PC-3 (cell line): ENCODE measurements at regions not wholly inside any gene's neighbourhood (a gene's known extent, or its start where the extent isn't known, plus 50 kb on each side); places are given as distances from the start of the nearest gene placed in this dataset.

Source experiments
- ATAC-seq: fragments of 200-7000 bp; cut with Tn5 transposase; 2 replicates; pipeline ENCODE4 v1.9.1; 2020; ENCODE audit warnings: mild to moderate bottlenecking, moderate library complexity
- BruUV-seq: library from RNA; stranded (reverse); fragments of 400-500 nt; replicated peaks from 2 replicates; lab custom pipeline; 2021; lab: Mats Ljungman, UMichigan
- CTCF ChIA-PET: fragments of 300-600 bp; sonication (Branson Sonifier 250); formaldehyde crosslinking; loops from one replicate; lab custom pipeline; 2022; ENCODE audit warnings: antibody characterized with exemption; lab: Charles Lee
- POLR2A ChIA-PET: fragments of 300-600 bp; sonication (Branson Sonifier 250); formaldehyde crosslinking; loops from one replicate; lab custom pipeline; 2022; ENCODE audit warnings: antibody characterized with exemption; ENCODE audit not compliant: unreplicated experiment; lab: Charles Lee
- DNase-seq: peaks from one replicate; pipeline ENCODE4 v3.0.0-alpha.2; 2015
- H2AFZ ChIP-seq: fragments of 300-600 bp; sonication (generic); 2 replicates; pipeline ENCODE4 v1.6.0; 2016; ENCODE audit warnings: antibody characterized with exemption, low read length
- H3F3A ChIP-seq: fragments of 300-600 bp; sonication (generic); one replicate; pipeline ENCODE4 v1.6.0; 2017; ENCODE audit warnings: antibody characterized with exemption, low read length, control low read depth, mild to moderate bottlenecking; ENCODE audit not compliant: unreplicated experiment
- H3K27ac ChIP-seq: fragments of 300-600 bp; sonication (generic); 2 replicates; pipeline ENCODE4 v1.5.1; 2016; ENCODE audit warnings: mild to moderate bottlenecking, low read length
- H3K27me3 ChIP-seq: fragments of 300-600 bp; sonication (generic); 2 replicates; pipeline ENCODE4 v1.6.1; 2016; ENCODE audit warnings: low read length, mixed read lengths
- H3K36me3 ChIP-seq: fragments of 300-600 bp; sonication (generic); 2 replicates; pipeline ENCODE4 v1.6.1; 2016; ENCODE audit warnings: low read depth, mixed run types, low read length, mixed read lengths
- H3K4me1 ChIP-seq: fragments of 300-600 bp; sonication (generic); 2 replicates; pipeline ENCODE4 v1.5.1; 2016; ENCODE audit warnings: low read length; ENCODE audit not compliant: insufficient read depth
- H3K4me2 ChIP-seq: fragments of 300-600 bp; sonication (generic); 2 replicates; pipeline ENCODE4 v1.6.0; 2016; ENCODE audit warnings: low read length
- H3K4me3 ChIP-seq: fragments of 300-600 bp; sonication (generic); 2 replicates; pipeline ENCODE4 v1.5.1; 2016; ENCODE audit warnings: mild to moderate bottlenecking, low read length, mixed read lengths
- H3K79me2 ChIP-seq: fragments of 300-600 bp; sonication (generic); 2 replicates; pipeline ENCODE4 v1.6.1; 2017; ENCODE audit warnings: low read length, mixed read lengths
- H3K9ac ChIP-seq: fragments of 300-600 bp; sonication (generic); 2 replicates; pipeline ENCODE4 v1.6.0; 2016; ENCODE audit warnings: mild to moderate bottlenecking, low read length
- H3K9me2 ChIP-seq: fragments of 300-600 bp; sonication (generic); replicated peaks from 2 replicates; pipeline ENCODE4 v1.6.1; 2016; ENCODE audit warnings: mixed run types, low read length, mixed read lengths
- H3K9me3 ChIP-seq: fragments of 300-600 bp; sonication (generic); 2 replicates; pipeline ENCODE4 v1.6.1; 2016; ENCODE audit warnings: low read length, mixed read lengths
- H4K20me1 ChIP-seq: fragments of 300-600 bp; sonication (generic); 2 replicates; pipeline ENCODE4 v1.6.1; 2016; ENCODE audit warnings: low read length, mixed read lengths
- EZH2 ChIP-seq: fragments of 300-600 bp; sonication (generic); IDR thresholded peaks from one replicate; pipeline ENCODE4 v1.6.1; 2017; ENCODE audit warnings: antibody characterized with exemption, mild to moderate bottlenecking, low read length; ENCODE audit not compliant: unreplicated experiment
- EZH2phosphoT487 ChIP-seq: fragments of 300-600 bp; sonication (generic); IDR thresholded peaks from 2 replicates; pipeline ENCODE4 v1.6.1; 2018; ENCODE audit warnings: mild to moderate bottlenecking, antibody characterized with exemption, low read length, borderline replicate concordance
- intact Hi-C: fragments of 100-400 bp; cut with micrococcal nuclease; formaldehyde crosslinking; loops from 2 replicates; pipeline ENCODE4 v1.9.0; 2023
- TF ChIP-seq, protein P1 (sequence below): fragments of 300-600 bp; sonication (generic); conservative IDR thresholded peaks from 2 replicates; pipeline ENCODE4 v1.5.1; 2017; ENCODE audit warnings: antibody characterized with exemption, low read depth, mild to moderate bottlenecking, low read length

DNA sequence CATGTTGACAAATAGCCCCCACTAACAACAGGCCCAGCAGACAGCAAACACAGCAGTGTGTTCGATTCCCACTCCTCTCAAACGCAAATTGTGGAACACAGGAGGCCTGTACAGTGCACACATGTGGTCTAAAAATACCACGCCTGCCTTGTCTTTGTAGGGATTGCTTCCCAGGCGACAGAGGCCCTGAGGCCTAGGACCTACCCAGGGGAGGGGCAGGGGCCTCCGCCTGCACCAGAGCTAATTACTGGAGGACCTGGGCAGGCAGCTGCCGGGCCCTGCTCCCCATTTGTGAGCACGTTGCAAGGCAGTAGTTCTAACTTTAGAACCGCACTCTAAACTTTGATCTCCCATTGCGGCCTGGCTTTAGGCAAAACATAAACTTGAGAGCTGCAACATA lies 316.0 kb downstream of the TXNL1 start:
- CTCF ChIA-PET, result no interaction called here
- POLR2A ChIA-PET, result no interaction called here
- Histone ChIP-seq H3K9me2 (no peaks in the 10 kb centered on the region), H4K20me1 (no peaks in the 10 kb centered on the region), H3K4me2 (no peak overlapping the region), H2AFZ (no peak overlapping the region), H3K9me3 (no peaks in the 10 kb centered on the region), H3K4me1 (no peaks in the 10 kb centered on the region), H3K9ac (no peak overlapping the region), H3K79me2 (no peaks in the 10 kb centered on the region), H3K36me3 (no peaks in the 10 kb centered on the region), H3K27me3 (no peaks in the 10 kb centered on the region), H3K4me3 (no peak overlapping the region), H3F3A (no peaks in the 10 kb centered on the region), H3K27ac (no peak overlapping the region)
- BruUV-seq, result no TSS peak
- intact Hi-C loops, result no loop called here
- ATAC-seq, result no peak
- no peak for TF ChIP-seq EZH2
- TF ChIP-seq, protein P1, sequence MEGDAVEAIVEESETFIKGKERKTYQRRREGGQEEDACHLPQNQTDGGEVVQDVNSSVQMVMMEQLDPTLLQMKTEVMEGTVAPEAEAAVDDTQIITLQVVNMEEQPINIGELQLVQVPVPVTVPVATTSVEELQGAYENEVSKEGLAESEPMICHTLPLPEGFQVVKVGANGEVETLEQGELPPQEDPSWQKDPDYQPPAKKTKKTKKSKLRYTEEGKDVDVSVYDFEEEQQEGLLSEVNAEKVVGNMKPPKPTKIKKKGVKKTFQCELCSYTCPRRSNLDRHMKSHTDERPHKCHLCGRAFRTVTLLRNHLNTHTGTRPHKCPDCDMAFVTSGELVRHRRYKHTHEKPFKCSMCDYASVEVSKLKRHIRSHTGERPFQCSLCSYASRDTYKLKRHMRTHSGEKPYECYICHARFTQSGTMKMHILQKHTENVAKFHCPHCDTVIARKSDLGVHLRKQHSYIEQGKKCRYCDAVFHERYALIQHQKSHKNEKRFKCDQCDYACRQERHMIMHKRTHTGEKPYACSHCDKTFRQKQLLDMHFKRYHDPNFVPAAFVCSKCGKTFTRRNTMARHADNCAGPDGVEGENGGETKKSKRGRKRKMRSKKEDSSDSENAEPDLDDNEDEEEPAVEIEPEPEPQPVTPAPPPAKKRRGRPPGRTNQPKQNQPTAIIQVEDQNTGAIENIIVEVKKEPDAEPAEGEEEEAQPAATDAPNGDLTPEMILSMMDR, result no peak
- TF ChIP-seq EZH2phosphoT487, result no peak
- no peak for DNase-seq

DNA sequence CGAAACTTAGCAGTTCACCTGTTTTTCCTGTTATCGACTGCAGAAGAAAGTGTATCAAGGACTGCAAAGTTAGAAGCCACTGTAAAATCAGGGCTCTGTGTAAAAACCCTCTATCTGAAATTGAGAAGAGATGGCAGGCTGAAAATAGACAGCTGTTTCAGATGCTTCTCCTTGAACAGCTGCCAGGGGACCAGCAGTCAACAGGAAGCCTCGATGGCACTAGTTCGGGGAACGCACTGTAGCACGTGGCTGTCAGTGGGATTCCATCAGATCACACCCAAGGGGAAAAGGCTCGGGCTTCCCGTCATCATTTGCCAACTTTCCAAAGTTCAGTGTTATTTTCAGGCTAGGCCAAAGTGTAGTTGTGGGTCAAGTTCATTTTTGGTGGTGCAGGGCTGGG lies 316.9 kb downstream of the TXNL1 start:
- no peak overlapping the region for H3K9ac ChIP-seq
- TF ChIP-seq EZH2, result no peak
- TF ChIP-seq, protein P1, result no peak
- no peak for TF ChIP-seq EZH2phosphoT487
- H3K27me3 ChIP-seq, result no peaks in the 10 kb centered on the region
- H3K4me2 ChIP-seq, result no peak overlapping the region
- no peak overlapping the region for H3K27ac ChIP-seq
- no peaks in the 10 kb centered on the region for H3K36me3 ChIP-seq
- no TSS peak for BruUV-seq
- H3K9me3 ChIP-seq, result no peaks in the 10 kb centered on the region
- DNase-seq (no peak), ATAC-seq (no peak)
- no peaks in the 10 kb centered on the region for H4K20me1 ChIP-seq
- no peak overlapping the region for H3K4me3 ChIP-seq
- no peak overlapping the region for H2AFZ ChIP-seq
- CTCF ChIA-PET, result no interaction called here
- no peaks in the 10 kb centered on the region for H3K4me1 ChIP-seq
- H3F3A ChIP-seq, result no peaks in the 10 kb centered on the region
- no peaks in the 10 kb centered on the region for H3K79me2 ChIP-seq
- intact Hi-C loops, result no loop called here
- H3K9me2 ChIP-seq, result no peaks in the 10 kb centered on the region
- POLR2A ChIA-PET, result no interaction called here

DNA sequence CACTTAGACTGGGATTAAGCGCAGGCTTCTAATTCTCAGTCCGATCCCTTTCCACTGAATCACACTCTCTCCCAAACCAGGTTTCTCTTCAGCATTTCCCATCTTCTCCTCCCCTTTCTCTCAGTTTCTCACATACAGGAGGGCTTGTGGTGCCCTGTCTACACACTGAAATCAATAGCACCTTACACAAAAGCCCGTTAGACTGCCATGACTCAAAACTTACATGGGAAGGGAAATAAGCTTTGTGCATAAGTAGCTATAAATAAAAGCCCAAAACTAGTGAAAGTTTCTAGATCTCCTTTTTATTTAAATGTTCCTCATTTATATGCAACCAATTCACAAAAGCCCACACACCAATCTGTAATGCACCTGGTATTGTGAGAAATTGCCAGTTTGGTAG lies 318.4 kb downstream of the TXNL1 start:
- Histone ChIP-seq H2AFZ (no peak overlapping the region), H3K27ac (no peak overlapping the region), H3K9me3 (no peaks in the 10 kb centered on the region), H3K36me3 (no peaks in the 10 kb centered on the region), H3K9ac (no peak overlapping the region), H3K4me2 (no peak overlapping the region), H4K20me1 (no peaks in the 10 kb centered on the region), H3K4me1 (peaks cover 3% of the 10 kb centered on the region; the same call in 1 of the 2 replicates), H3K79me2 (no peaks in the 10 kb centered on the region), H3K9me2 (no peaks in the 10 kb centered on the region), H3F3A (no peaks in the 10 kb centered on the region), H3K4me3 (no peak overlapping the region), H3K27me3 (no peaks in the 10 kb centered on the region)
- CTCF ChIA-PET, result no interaction called here
- intact Hi-C loops, result no loop called here
- POLR2A ChIA-PET, result no interaction called here
- TF ChIP-seq, protein P1, result no peak
- TF ChIP-seq EZH2 (no peak), EZH2phosphoT487 (no peak)
- no TSS peak for BruUV-seq
- no peak for ATAC-seq
- DNase-seq, result no peak
